H1 (cell line): ENCODE measurements at regions not wholly inside any gene's neighbourhood (a gene's known extent, or its start where the extent isn't known, plus 50 kb on each side); places are given as distances from the start of the nearest gene placed in this dataset.

Experiments
- CTCF ChIP-seq, 3 experiments: IDR thresholded peaks; 1 replicate in 2 of 3; 2 replicates in 1 of 3; pipeline versions ENCODE4 v1.5.1 to v1.6.1; 2011; ENCODE audit warnings: low read length in 3 of 3, mild to moderate bottlenecking in 3 of 3, inconsistent platforms in 2 of 3, low read depth in 1 of 3, moderate library complexity in 1 of 3; ENCODE audit not compliant: insufficient read depth in 1 of 3; ENCODE audit errors: control extremely low read depth in 1 of 3
- NRF1 ChIP-seq: IDR thresholded peaks from 2 replicates; pipeline ENCODE4 v1.6.1; 2011; ENCODE audit warnings: mild to moderate bottlenecking, low read depth, low read length, improper control_type of control experiment
- SAP30 ChIP-seq: fragments of 300-600 bp; sonication (generic); IDR thresholded peaks from 2 replicates; pipeline ENCODE4 v1.7.1; 2012; ENCODE audit warnings: low read length, moderate library complexity, mild to moderate bottlenecking, inconsistent platforms; ENCODE audit not compliant: insufficient read depth, insufficient replicate concordance

GRCh38 chr1:106678279-106679050 is 378.0 kb upstream of the PRMT6 start (continued):
- no peak for TF ChIP-seq CTCF (IDR thresholded peaks at IDR 0.05; ENCODE audit: control extremely low read depth in 1 of 3, insufficient read depth in 1 of 3, low read depth in 1 of 3, low read length in 3 of 3)
- TF ChIP-seq SAP30 = no peak
- no peak for TF ChIP-seq NRF1
